IMR-90 (cell line): ENCODE measurements at regions not wholly inside any gene's neighbourhood (a gene's known extent, or its start where the extent isn't known, plus 50 kb on each side); places are given as distances from the start of the nearest gene placed in this dataset.

Source experiments
- CEBPB ChIP-seq: IDR thresholded peaks from 2 replicates; pipeline ENCODE4 v1.6.1; 2012; ENCODE audit warnings: low read depth, low read length, improper control_type of control experiment
- CTCF ChIP-seq: conservative IDR thresholded peaks from 2 replicates; pipeline ENCODE4 v1.5.1; 2012; ENCODE audit warnings: mild to moderate bottlenecking, low read depth, low read length, improper control_type of control experiment
- MAFK ChIP-seq: IDR thresholded peaks from 2 replicates; pipeline ENCODE4 v1.6.1; 2012; ENCODE audit warnings: low read depth, low read length, improper control_type of control experiment
- POLR2A ChIP-seq: IDR thresholded peaks from 2 replicates; pipeline ENCODE4 v1.6.1; 2012; ENCODE audit warnings: mild to moderate bottlenecking, low read depth, low read length
- RCOR1 ChIP-seq: IDR thresholded peaks from 2 replicates; pipeline ENCODE4 v1.6.1; 2012; ENCODE audit warnings: mild to moderate bottlenecking, low read length, improper control_type of control experiment; ENCODE audit not compliant: insufficient replicate concordance
- SMC3 ChIP-seq: fragments of 150-350 bp; IDR thresholded peaks from 2 replicates; pipeline ENCODE4 v1.6.1; 2016; ENCODE audit warnings: low read depth, mild to moderate bottlenecking, antibody characterized with exemption, low read length, moderate library complexity

DNA sequence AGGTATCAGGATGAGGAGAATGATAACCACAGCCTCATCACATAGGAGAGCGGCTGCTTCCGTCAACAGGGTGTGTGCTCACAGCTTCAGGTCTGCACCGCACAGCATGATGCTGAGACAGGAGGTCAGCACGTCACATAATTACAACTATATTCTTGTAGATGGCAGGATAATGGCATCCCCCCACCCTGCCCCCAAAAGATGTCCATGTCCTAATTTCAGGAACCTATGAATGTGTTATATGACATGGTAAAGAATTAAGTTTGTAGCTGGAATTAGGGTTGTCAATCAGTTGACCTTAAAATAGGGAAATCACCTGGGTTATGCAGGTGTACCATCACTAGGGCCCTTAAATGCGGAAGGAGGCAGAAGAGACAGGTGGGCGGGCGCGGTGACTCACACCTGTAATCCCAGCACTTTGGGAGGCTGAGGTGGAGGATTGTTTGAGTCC, 73.9 kb downstream of the ARL4C start:
- TF ChIP-seq CTCF = no peak
- TF ChIP-seq CEBPB = no peak
- no peak for TF ChIP-seq RCOR1
- TF ChIP-seq SMC3 = no peak
- TF ChIP-seq POLR2A = no peak
- TF ChIP-seq MAFK = no peak
